ENCODE measurements at regions not wholly inside any gene's neighbourhood (a gene's known extent, or its start where the extent isn't known, plus 50 kb on each side); places are given as distances from the start of the nearest gene placed in this dataset.

DNA sequence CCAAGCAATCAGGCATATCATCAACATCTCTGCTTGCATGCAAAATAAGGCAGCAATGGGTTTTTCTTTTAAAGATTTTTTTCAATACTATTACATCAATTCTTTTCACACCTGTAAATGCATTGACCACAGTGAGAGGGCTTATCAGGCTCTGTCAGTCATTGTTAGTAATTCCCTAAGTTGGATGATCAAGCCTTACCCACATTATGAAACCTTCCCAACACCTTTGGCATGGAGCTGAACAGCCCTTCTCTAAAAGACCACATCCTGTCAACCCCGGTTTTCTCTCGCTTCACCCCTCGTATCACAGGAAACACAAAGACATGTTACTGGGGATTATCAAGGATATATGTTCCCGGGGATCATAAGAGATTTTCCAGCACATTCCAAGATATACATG lies 135.2 kb upstream of the SLC24A5 start:
- Histone ChIP-seq H2BK5ac (ENCODE audit: low read depth, low read length, poor library complexity) (no peak overlapping the region), H3K9me3 (ENCODE audit: insufficient read depth, low read depth, low read length) (no peaks in the 10 kb centered on the region), H2AK5ac (ENCODE audit: low read length) (no peak overlapping the region), H3K27me3 (ENCODE audit: insufficient read depth, low read length) (no peaks in the 10 kb centered on the region), H2AFZ (ENCODE audit: insufficient read depth, low read length, poor library complexity) (no peak overlapping the region), H3K79me1 (ENCODE audit: low read length) (no peaks in the 10 kb centered on the region), H4K91ac (ENCODE audit: low read depth, low read length) (no peak overlapping the region), H3K79me2 (ENCODE audit: control insufficient read depth, insufficient read depth, low read length, poor library complexity) (no peaks in the 10 kb centered on the region), H3K36me3 (ENCODE audit: control insufficient read depth in 1 of 2, insufficient read depth in 2 of 2, low read length in 2 of 2) (no peaks in the 10 kb centered on the region), H3K4ac (ENCODE audit: low read depth, low read length) (no peak overlapping the region), H4K12ac (ENCODE audit: low read depth, low read length) (no peak overlapping the region), H3K27ac (ENCODE audit: low read depth, low read length) (no peak overlapping the region), H3K4me2 (ENCODE audit: low read length) (no peak overlapping the region), H3K18ac (ENCODE audit: low read length) (no peak overlapping the region), H3K4me3 (ENCODE audit: low read depth, low read length) (no peak overlapping the region), H3K4me1 (ENCODE audit: control insufficient read depth in 1 of 2, insufficient read depth in 2 of 2, low read length in 2 of 2) (no peaks in the 10 kb centered on the region), H3K9ac (ENCODE audit: low read length) (no peak overlapping the region), H2BK12ac (ENCODE audit: low read length) (no peak overlapping the region), H3K14ac (ENCODE audit: low read length) (no peak overlapping the region), H4K8ac (ENCODE audit: low read depth, low read length) (no peak overlapping the region), H2BK120ac (ENCODE audit: insufficient read depth, low read length, poor library complexity) (no peak overlapping the region), H3K23ac (ENCODE audit: low read length) (no peak overlapping the region)
- no peak for DNase-seq
- no CpG with 5 or more reads among the region's 4 CpGs for WGBS (ENCODE audit: extremely low coverage, insufficient coverage, insufficient read length)

DNA sequence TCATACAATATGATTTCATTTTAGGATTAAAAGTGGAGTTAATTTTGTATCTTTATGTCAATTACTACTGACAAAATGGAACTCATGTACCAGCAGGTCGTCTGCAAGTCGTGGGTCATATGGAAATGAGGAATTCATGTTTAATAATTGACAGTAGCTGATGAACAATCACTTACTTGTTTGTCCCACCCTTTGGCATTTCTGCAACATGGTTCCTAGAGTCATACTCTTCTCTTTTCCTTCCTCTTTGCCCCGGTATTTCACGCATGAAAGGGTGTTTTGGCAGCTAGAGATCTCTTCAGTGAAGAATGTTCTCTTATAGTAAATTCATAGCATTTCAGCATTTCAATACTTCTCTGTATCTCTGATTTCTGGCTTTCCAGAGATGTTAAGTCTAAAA lies 133.3 kb upstream of the SLC24A5 start:
- Histone ChIP-seq H3K14ac (ENCODE audit: low read length) (no peak overlapping the region), H3K27me3 (ENCODE audit: insufficient read depth, low read length) (no peaks in the 10 kb centered on the region), H3K4ac (ENCODE audit: low read depth, low read length) (no peak overlapping the region), H3K4me3 (ENCODE audit: low read depth, low read length) (no peak overlapping the region), H4K8ac (ENCODE audit: low read depth, low read length) (no peak overlapping the region), H2BK120ac (ENCODE audit: insufficient read depth, low read length, poor library complexity) (no peak overlapping the region), H3K79me2 (ENCODE audit: control insufficient read depth, insufficient read depth, low read length, poor library complexity) (no peaks in the 10 kb centered on the region), H3K18ac (ENCODE audit: low read length) (no peak overlapping the region), H2AK5ac (ENCODE audit: low read length) (no peak overlapping the region), H4K91ac (ENCODE audit: low read depth, low read length) (no peak overlapping the region), H3K36me3 (ENCODE audit: control insufficient read depth in 1 of 2, insufficient read depth in 2 of 2, low read length in 2 of 2) (no peaks in the 10 kb centered on the region), H2BK12ac (ENCODE audit: low read length) (no peak overlapping the region), H2AFZ (ENCODE audit: insufficient read depth, low read length, poor library complexity) (no peak overlapping the region), H3K23ac (ENCODE audit: low read length) (no peak overlapping the region), H3K27ac (ENCODE audit: low read depth, low read length) (no peak overlapping the region), H3K79me1 (ENCODE audit: low read length) (no peaks in the 10 kb centered on the region), H4K12ac (ENCODE audit: low read depth, low read length) (no peak overlapping the region), H3K9ac (ENCODE audit: low read length) (no peak overlapping the region), H3K9me3 (ENCODE audit: insufficient read depth, low read depth, low read length) (peaks cover 2% of the 10 kb centered on the region), H3K4me1 (ENCODE audit: control insufficient read depth in 1 of 2, insufficient read depth in 2 of 2, low read length in 2 of 2) (no peaks in the 10 kb centered on the region), H3K4me2 (ENCODE audit: low read length) (no peak overlapping the region), H2BK5ac (ENCODE audit: low read depth, low read length, poor library complexity) (no peak overlapping the region)
- no peak for DNase-seq
- WGBS (ENCODE audit: extremely low coverage, insufficient coverage, insufficient read length) = no CpG with 5 or more reads among the region's 4 CpGs

DNA sequence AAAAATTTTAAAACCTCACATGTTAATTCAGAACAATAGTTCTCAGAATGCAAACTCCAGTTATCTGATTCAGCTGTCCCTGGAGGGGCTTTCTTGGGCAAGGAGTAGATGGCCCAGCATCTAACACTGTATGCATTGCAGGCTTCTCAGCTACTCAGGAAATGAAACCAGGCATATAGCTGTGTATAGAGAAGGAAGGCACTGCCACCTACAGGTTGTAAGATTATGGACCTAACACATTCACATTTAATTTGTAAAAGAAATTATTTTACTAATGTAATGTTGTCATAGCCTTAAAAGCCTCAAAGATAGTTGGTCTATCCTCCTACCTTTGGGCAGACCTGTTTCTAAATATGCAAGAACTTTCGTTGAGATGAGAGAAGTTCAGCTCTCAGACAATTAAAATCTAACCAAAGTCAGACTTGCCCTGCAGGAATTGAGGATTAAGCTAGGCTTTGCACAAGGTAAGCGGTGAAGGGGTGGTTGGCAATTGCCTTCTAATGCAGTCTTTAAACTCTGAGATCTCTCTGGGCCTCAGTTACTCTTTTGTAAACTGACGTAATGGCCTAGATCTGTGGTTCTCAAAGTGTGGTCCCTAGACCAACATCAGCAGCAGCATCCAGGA lies 132.8 kb upstream of the SLC24A5 start:
- H3K9me3 ChIP-seq (ENCODE audit: insufficient read depth, low read depth, low read length) = peaks cover 2% of the 10 kb centered on the region
- H3K4me1 ChIP-seq (ENCODE audit: control insufficient read depth in 1 of 2, insufficient read depth in 2 of 2, low read length in 2 of 2) = no peaks in the 10 kb centered on the region
- H3K27ac ChIP-seq (ENCODE audit: low read depth, low read length) = no peak overlapping the region
- H3K14ac ChIP-seq (ENCODE audit: low read length) = no peak overlapping the region
- H3K9ac ChIP-seq (ENCODE audit: low read length) = no peak overlapping the region
- WGBS (ENCODE audit: extremely low coverage, insufficient coverage, insufficient read length) = no CpG with 5 or more reads among the region's 3 CpGs
- no peak overlapping the region for H4K91ac ChIP-seq (ENCODE audit: low read depth, low read length)
- no peak overlapping the region for H2BK5ac ChIP-seq (ENCODE audit: low read depth, low read length, poor library complexity)
- H3K23ac ChIP-seq (ENCODE audit: low read length) = no peak overlapping the region
- no peaks in the 10 kb centered on the region for H3K79me2 ChIP-seq (ENCODE audit: control insufficient read depth, insufficient read depth, low read length, poor library complexity)
- no peak overlapping the region for H3K4me2 ChIP-seq (ENCODE audit: low read length)
- no peaks in the 10 kb centered on the region for H3K36me3 ChIP-seq (ENCODE audit: control insufficient read depth in 1 of 2, insufficient read depth in 2 of 2, low read length in 2 of 2)
- H4K12ac ChIP-seq (ENCODE audit: low read depth, low read length) = no peak overlapping the region
- no peak overlapping the region for H4K8ac ChIP-seq (ENCODE audit: low read depth, low read length)
- H2BK12ac ChIP-seq (ENCODE audit: low read length) = no peak overlapping the region
- no peak overlapping the region for H3K18ac ChIP-seq (ENCODE audit: low read length)
- H3K79me1 ChIP-seq (ENCODE audit: low read length) = no peaks in the 10 kb centered on the region
- H3K27me3 ChIP-seq (ENCODE audit: insufficient read depth, low read length) = no peaks in the 10 kb centered on the region
- peak; percentile 33 to 76 for DNase-seq
- no peak overlapping the region for H2AK5ac ChIP-seq (ENCODE audit: low read length)
- H3K4me3 ChIP-seq (ENCODE audit: low read depth, low read length) = no peak overlapping the region
- no peak overlapping the region for H2BK120ac ChIP-seq (ENCODE audit: insufficient read depth, low read length, poor library complexity)
- H3K4ac ChIP-seq (ENCODE audit: low read depth, low read length) = no peak overlapping the region
- no peak overlapping the region for H2AFZ ChIP-seq (ENCODE audit: insufficient read depth, low read length, poor library complexity)

DNA sequence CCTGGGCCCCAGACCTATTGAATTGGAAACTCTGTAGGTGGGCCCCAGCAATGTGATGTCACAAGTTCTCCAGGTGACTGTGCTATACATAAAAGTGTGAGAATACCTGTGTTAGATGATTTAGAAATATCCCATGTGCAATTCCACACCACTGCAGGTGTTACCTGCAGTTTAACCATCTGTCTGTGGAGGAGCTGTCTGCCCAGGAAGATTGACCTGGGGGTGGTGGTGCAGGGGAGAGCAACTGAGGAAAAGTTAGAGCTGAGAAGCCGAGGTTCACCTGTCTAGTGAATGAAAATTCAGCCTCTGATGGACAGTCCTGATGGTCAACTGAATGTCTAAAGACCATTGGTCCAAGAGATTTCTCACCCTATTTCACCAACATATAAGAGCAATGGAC lies 132.2 kb upstream of the SLC24A5 start:
- Histone ChIP-seq H4K8ac (ENCODE audit: low read depth, low read length) (no peak overlapping the region), H3K79me2 (ENCODE audit: control insufficient read depth, insufficient read depth, low read length, poor library complexity) (no peaks in the 10 kb centered on the region), H2BK5ac (ENCODE audit: low read depth, low read length, poor library complexity) (no peak overlapping the region), H3K4me3 (ENCODE audit: low read depth, low read length) (no peak overlapping the region), H4K91ac (ENCODE audit: low read depth, low read length) (no peak overlapping the region), H3K4me2 (ENCODE audit: low read length) (no peak overlapping the region), H3K27ac (ENCODE audit: low read depth, low read length) (no peak overlapping the region), H3K9me3 (ENCODE audit: insufficient read depth, low read depth, low read length) (peaks cover 2% of the 10 kb centered on the region), H3K27me3 (ENCODE audit: insufficient read depth, low read length) (no peaks in the 10 kb centered on the region), H3K14ac (ENCODE audit: low read length) (no peak overlapping the region), H3K4ac (ENCODE audit: low read depth, low read length) (no peak overlapping the region), H3K18ac (ENCODE audit: low read length) (no peak overlapping the region), H2AK5ac (ENCODE audit: low read length) (no peak overlapping the region), H2BK12ac (ENCODE audit: low read length) (no peak overlapping the region), H3K9ac (ENCODE audit: low read length) (no peak overlapping the region), H2AFZ (ENCODE audit: insufficient read depth, low read length, poor library complexity) (no peak overlapping the region), H2BK120ac (ENCODE audit: insufficient read depth, low read length, poor library complexity) (no peak overlapping the region), H3K36me3 (ENCODE audit: control insufficient read depth in 1 of 2, insufficient read depth in 2 of 2, low read length in 2 of 2) (no peaks in the 10 kb centered on the region), H3K79me1 (ENCODE audit: low read length) (no peaks in the 10 kb centered on the region), H4K12ac (ENCODE audit: low read depth, low read length) (no peak overlapping the region), H3K23ac (ENCODE audit: low read length) (no peak overlapping the region), H3K4me1 (ENCODE audit: control insufficient read depth in 1 of 2, insufficient read depth in 2 of 2, low read length in 2 of 2) (no peaks in the 10 kb centered on the region)
- WGBS (ENCODE audit: extremely low coverage, insufficient coverage, insufficient read length) = no CpG with 5 or more reads among the region's 1 CpG
- no peak for DNase-seq

All from trophoblast cell (in vitro differentiated cells and primary cell).